ENCODE measurements at regions not wholly inside any gene's neighbourhood (a gene's known extent, or its start where the extent isn't known, plus 50 kb on each side); places are given as distances from the start of the nearest gene placed in this dataset.

DNA sequence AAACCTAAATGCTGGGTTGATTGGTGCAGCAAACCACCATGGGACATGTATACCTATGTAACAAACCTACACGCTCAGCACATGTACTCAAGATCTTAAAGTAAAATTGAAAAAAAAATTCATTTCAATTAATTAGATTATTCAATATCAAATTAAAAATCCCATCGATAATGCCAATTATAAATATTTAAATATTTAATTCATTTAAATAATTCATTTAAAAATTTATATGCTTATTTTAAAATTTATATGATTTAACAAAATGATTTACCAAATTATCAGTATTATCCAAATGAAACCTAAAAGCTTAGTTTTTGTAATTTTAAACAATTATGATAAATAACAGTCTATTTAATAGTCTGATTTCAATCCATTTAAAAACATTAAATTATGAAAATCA is 560.4 kb downstream of the NUP35 start:
- intact Hi-C loops (cut with DNase I), result no loop called here
- 93% methylated on average over 2 of the region's 2 CpGs for WGBS
- no peak overlapping the region for H3K27ac ChIP-seq (replicated peaks in 1 of 4)
- no peak for DNase-seq (ENCODE audit: extremely low spot score)
- no peak overlapping the region for H3K4me3 ChIP-seq
- H3K4me1 ChIP-seq, result no peaks in the 10 kb centered on the region
- peaks cover 0 to 7% (median 0%) of the 10 kb centered on the region in 4 donors for H3K9me3 ChIP-seq
- no peaks in the 10 kb centered on the region for H3K27me3 ChIP-seq
- H3K36me3 ChIP-seq, result no peaks in the 10 kb centered on the region
- TF ChIP-seq EP300 (IDR thresholded peaks at IDR 0.05) (no peak), POLR2AphosphoS5 (IDR thresholded peaks at IDR 0.05) (no peak), POLR2A (IDR thresholded peaks at IDR 0.05; ENCODE audit: low read depth) (no peak)
- TF ChIP-seq, protein P1, sequence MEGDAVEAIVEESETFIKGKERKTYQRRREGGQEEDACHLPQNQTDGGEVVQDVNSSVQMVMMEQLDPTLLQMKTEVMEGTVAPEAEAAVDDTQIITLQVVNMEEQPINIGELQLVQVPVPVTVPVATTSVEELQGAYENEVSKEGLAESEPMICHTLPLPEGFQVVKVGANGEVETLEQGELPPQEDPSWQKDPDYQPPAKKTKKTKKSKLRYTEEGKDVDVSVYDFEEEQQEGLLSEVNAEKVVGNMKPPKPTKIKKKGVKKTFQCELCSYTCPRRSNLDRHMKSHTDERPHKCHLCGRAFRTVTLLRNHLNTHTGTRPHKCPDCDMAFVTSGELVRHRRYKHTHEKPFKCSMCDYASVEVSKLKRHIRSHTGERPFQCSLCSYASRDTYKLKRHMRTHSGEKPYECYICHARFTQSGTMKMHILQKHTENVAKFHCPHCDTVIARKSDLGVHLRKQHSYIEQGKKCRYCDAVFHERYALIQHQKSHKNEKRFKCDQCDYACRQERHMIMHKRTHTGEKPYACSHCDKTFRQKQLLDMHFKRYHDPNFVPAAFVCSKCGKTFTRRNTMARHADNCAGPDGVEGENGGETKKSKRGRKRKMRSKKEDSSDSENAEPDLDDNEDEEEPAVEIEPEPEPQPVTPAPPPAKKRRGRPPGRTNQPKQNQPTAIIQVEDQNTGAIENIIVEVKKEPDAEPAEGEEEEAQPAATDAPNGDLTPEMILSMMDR (IDR thresholded peaks at IDR 0.05), result no peak

DNA sequence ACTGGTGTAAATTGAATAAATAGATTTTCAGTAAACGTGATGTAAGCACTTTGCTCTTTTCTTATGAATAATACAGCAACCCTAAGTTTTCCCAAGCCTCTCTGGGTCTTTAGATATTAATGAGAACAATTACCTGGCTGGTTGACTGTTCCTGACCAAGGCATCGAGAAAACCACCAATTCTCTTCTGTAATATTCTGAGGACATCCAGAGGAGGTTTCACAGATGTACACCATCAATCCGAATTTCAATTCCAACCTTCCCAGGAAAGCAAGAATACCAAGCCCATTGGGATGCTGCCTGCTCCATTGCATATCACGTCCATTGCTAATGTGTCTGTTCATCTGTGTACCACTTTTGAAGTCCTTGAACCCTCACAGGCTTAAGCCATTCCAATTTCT is 571.8 kb downstream of the NUP35 start:
- H3K27ac ChIP-seq (replicated peaks in 1 of 4), result no peak overlapping the region
- WGBS, result 80% methylated on average over 4 of the region's 4 CpGs
- no peak for DNase-seq (ENCODE audit: extremely low spot score)
- no peaks in the 10 kb centered on the region for H3K4me1 ChIP-seq
- intact Hi-C loops (cut with DNase I), result no loop called here
- TF ChIP-seq POLR2A (IDR thresholded peaks at IDR 0.05; ENCODE audit: low read depth) (no peak), EP300 (IDR thresholded peaks at IDR 0.05) (no peak)
- no peaks in the 10 kb centered on the region for H3K27me3 ChIP-seq
- H3K4me3 ChIP-seq, result no peak overlapping the region
- peaks cover 0 to 15% (median 10%) of the 10 kb centered on the region in 4 donors for H3K9me3 ChIP-seq
- H3K36me3 ChIP-seq, result no peaks in the 10 kb centered on the region

DNA sequence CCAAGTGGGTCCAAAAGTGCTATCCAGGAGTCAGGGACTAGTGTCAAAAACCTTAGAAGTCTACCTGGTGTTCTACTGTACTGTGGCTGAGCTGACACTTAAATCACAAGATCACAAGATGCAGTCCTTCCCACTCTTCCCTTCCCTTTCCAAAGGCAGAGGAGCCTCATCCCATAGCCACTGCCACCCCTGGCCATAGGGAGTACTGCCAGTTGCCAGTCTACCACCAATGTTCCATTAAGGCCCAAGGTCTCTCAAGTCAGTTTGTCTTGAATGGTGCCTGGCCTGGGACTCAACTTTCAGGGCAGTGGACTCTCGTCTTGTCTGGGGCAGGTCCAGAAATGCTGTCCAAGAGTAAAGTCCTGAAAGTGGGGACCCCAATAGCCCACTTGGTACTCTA is 585.6 kb downstream of the NUP35 start:
- no peak overlapping the region for H3K27ac ChIP-seq (replicated peaks in 1 of 4)
- H3K36me3 ChIP-seq, result no peaks in the 10 kb centered on the region
- TF ChIP-seq POLR2AphosphoS5 (IDR thresholded peaks at IDR 0.05) (no peak), EP300 (IDR thresholded peaks at IDR 0.05) (no peak), POLR2A (IDR thresholded peaks at IDR 0.05; ENCODE audit: low read depth) (no peak)
- TF ChIP-seq, protein P1 (IDR thresholded peaks at IDR 0.05), result no peak
- no peaks in the 10 kb centered on the region for H3K4me1 ChIP-seq
- DNase-seq (ENCODE audit: extremely low spot score), result no peak
- intact Hi-C loops (cut with DNase I), result no loop called here
- H3K27me3 ChIP-seq, result no peaks in the 10 kb centered on the region
- WGBS, result 85% methylated on average over 1 of the region's 1 CpG
- no peak overlapping the region for H3K4me3 ChIP-seq
- H3K9me3 ChIP-seq, result no peaks in the 10 kb centered on the region

DNA sequence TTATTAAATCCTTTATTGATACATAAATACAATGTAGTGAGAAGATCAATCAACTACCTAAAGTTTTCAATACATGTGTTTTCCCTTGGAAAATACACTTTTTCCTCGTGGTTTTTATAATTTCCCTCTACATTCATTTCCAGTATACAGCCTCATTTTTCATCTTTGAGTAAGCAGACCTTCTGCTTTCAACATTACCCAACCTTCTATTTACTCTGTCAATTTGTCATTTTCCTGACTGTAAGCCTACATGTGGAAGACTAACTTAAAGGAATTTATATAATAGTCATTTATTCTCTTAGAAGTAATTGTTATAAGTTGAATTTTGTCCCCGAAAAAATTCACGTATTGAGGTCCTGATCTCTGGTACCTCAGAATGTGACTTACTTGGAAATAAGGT is 594.0 kb downstream of the NUP35 start:
- TF ChIP-seq POLR2AphosphoS5 (IDR thresholded peaks at IDR 0.05) (no peak), POLR2A (IDR thresholded peaks at IDR 0.05; ENCODE audit: low read depth) (no peak), EP300 (IDR thresholded peaks at IDR 0.05) (no peak)
- TF ChIP-seq, protein P1 (IDR thresholded peaks at IDR 0.05), result no peak
- no peak overlapping the region for H3K27ac ChIP-seq (replicated peaks in 1 of 4)
- DNase-seq (ENCODE audit: extremely low spot score), result no peak
- H3K4me1 ChIP-seq, result no peaks in the 10 kb centered on the region
- intact Hi-C loops (cut with DNase I), result no loop called here
- H3K36me3 ChIP-seq, result no peaks in the 10 kb centered on the region
- H3K27me3 ChIP-seq, result no peaks in the 10 kb centered on the region
- WGBS, result 59% methylated on average over 3 of the region's 3 CpGs
- H3K4me3 ChIP-seq, result no peak overlapping the region
- no peaks in the 10 kb centered on the region for H3K9me3 ChIP-seq

DNA sequence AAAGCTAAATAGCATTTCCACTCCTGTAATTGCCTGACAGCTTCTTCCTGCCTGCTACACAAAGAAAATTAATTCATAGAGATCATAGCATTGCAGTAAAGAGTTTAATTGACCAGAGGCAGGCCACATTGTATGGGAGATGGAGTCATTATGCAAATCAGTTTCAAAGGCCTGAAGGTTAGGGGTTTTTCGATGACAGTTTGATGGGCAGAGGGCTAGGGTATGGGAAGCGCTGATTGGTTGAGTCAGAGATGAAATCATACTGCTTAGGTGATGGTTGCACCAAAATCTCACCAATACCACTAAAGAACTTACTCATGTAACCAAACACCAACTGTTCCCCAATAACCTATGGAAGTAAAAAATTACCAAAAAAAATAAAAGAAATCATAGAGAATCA is 599.0 kb downstream of the NUP35 start:
- no peak for DNase-seq (ENCODE audit: extremely low spot score)
- 91% methylated on average over 2 of the region's 2 CpGs for WGBS
- Histone ChIP-seq H3K27me3 (no peaks in the 10 kb centered on the region), H3K4me1 (no peaks in the 10 kb centered on the region), H3K36me3 (no peaks in the 10 kb centered on the region), H3K4me3 (no peak overlapping the region), H3K9me3 (no peaks in the 10 kb centered on the region), H3K27ac (replicated peaks in 1 of 4) (no peak overlapping the region)
- TF ChIP-seq, protein P1 (IDR thresholded peaks at IDR 0.05), result no peak
- no peak for TF ChIP-seq POLR2AphosphoS5 (IDR thresholded peaks at IDR 0.05)
- no peak for TF ChIP-seq POLR2A (IDR thresholded peaks at IDR 0.05; ENCODE audit: low read depth)
- TF ChIP-seq EP300 (IDR thresholded peaks at IDR 0.05), result no peak
- intact Hi-C loops (cut with DNase I), result no loop called here

Measured in esophagus muscularis mucosa (tissue), 4 donors.